Femur (tissue), 1 donor: ENCODE measurements at regions not wholly inside any gene's neighbourhood (a gene's known extent, or its start where the extent isn't known, plus 50 kb on each side); places are given as distances from the start of the nearest gene placed in this dataset.
"Not testable (repeated sequence)": the region's sequence is repeated elsewhere in the genome, so short reads cannot be mapped to it uniquely, and the experiment has no call there.

Experiments used
- DNase-seq: peaks from one replicate; pipeline ENCODE4 v3.0.0-alpha.2; 2017

- no peak for DNase-seq
Observed at GRCh38 chr3:26967501-26967900, 344.9 kb downstream of the LRRC3B start.

GRCh38 chr3:26984416-26985390, 362.1 kb downstream of the LRRC3B start:
- no peak for DNase-seq

GRCh38 chr3:26989037-26989436, 366.5 kb downstream of the LRRC3B start:
- no peak for DNase-seq

GRCh38 chr3:26997226-26997625, 372.0 kb downstream of the NEK10 start:
- DNase-seq = no peak

- DNase-seq = no peak
Observed at GRCh38 chr3:27010834-27011233, 358.3 kb downstream of the NEK10 start.

GRCh38 chr3:27022096-27022761, 347.0 kb downstream of the NEK10 start:
- DNase-seq = no peak

GRCh38 chr3:27024493-27024892, 344.7 kb downstream of the NEK10 start:
- DNase-seq = no peak

- DNase-seq = no peak
Observed at GRCh38 chr3:27025718-27026117, 343.5 kb downstream of the NEK10 start.

- DNase-seq = no peak
Observed at GRCh38 chr3:27031476-27031875, 337.7 kb downstream of the NEK10 start.

- DNase-seq = no peak
Observed at GRCh38 chr3:27034255-27034654, 334.9 kb downstream of the NEK10 start.

GRCh38 chr3:27040674-27041073, 328.5 kb downstream of the NEK10 start:
- DNase-seq = no peak

- not testable (repeated sequence) for DNase-seq
Observed at GRCh38 chr3:27042541-27042940, 326.6 kb downstream of the NEK10 start.

GRCh38 chr3:27043328-27043955, 325.7 kb downstream of the NEK10 start:
- no peak for DNase-seq

- DNase-seq = no peak
Observed at GRCh38 chr3:27044931-27045481, 324.2 kb downstream of the NEK10 start.

- DNase-seq = no peak
Observed at GRCh38 chr3:27046351-27046750, 322.8 kb downstream of the NEK10 start.

GRCh38 chr3:27049792-27050191, 319.4 kb downstream of the NEK10 start:
- no peak for DNase-seq

GRCh38 chr3:27051527-27051926, 317.7 kb downstream of the NEK10 start:
- not testable (repeated sequence) for DNase-seq

- DNase-seq = no peak
Observed at GRCh38 chr3:27056326-27056725, 312.9 kb downstream of the NEK10 start.

GRCh38 chr3:27059489-27059888, 309.7 kb downstream of the NEK10 start:
- no peak for DNase-seq
